T-helper 1 cell treated with Interleukin-12 subunit alpha and Interleukin-12 subunit beta and Interleukin-4 antibody, amounts not matched to agents 30 ng/mL and 1 ng/mL, for 36 hours (primary cell): ENCODE measurements at regions not wholly inside any gene's neighbourhood (a gene's known extent, or its start where the extent isn't known, plus 50 kb on each side); places are given as distances from the start of the nearest gene placed in this dataset.
"Not testable (repeated sequence)": the region's sequence is repeated elsewhere in the genome, so short reads cannot be mapped to it uniquely, and the experiment has no call there.

ENCODE experiments used
- intact Hi-C: fragments of 100-400 bp; cut with micrococcal nuclease; formaldehyde crosslinking; loops from one replicate; pipeline ENCODE4 v1.15.1; 2024

DNA sequence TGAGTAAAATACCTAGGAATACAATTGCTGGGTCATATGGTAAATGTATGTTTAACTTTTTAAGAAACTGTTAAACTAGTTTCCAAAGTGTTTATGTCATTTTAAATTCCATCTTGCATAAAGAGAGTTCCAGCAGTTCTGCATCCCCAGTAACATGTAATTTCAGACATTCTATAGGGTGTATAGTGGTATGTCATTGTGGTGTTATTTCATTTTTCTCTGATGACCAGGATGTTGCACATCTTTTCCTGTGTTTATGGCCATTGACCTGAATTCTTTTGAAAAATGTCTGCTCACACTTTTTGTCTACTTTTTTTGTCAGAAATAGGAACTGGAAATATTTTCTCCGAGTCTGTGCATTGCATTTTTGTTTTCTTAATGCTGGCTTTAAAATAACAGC is 128.9 kb downstream of the TMEM200A start:
- intact Hi-C loops, result no loop called here

DNA sequence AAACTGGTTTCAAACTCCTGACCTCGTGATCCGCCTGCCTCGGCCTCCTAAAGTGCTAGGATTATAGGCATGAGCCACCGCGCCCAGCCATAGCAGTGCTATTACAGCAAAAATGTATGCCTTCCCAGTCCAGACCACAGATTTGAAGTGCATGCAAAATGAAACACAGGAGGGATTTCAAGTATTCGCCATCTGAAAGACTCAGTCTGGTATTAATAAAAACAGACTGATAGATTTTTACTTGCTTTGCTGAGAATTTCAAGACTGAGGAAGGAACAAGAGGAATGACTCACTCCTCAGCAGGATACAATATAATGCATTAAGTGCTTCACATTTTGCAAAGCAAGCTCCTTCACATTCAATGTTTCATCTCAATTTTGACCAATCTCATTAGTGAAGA is 134.9 kb downstream of the TMEM200A start:
- intact Hi-C loops, result no loop called here

DNA sequence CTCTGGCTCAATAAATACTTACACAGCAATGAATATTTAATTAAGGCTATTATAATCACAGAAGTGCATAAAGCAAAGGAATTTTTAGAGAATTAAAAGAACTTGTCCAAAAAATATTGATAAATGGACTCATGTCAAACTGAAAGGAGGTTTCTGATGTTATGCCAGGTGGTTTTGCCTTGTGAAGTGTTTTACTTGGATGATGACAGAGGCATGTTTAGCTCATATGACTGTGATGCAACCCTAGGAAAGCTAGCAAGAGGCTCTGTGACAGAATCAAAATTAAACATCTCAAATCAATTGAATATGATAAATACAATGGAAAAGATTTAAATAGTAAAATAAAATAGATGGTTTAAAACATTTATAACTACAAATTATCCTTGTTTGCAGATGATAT is 137.3 kb downstream of the TMEM200A start:
- intact Hi-C loops, result no loop called here

DNA sequence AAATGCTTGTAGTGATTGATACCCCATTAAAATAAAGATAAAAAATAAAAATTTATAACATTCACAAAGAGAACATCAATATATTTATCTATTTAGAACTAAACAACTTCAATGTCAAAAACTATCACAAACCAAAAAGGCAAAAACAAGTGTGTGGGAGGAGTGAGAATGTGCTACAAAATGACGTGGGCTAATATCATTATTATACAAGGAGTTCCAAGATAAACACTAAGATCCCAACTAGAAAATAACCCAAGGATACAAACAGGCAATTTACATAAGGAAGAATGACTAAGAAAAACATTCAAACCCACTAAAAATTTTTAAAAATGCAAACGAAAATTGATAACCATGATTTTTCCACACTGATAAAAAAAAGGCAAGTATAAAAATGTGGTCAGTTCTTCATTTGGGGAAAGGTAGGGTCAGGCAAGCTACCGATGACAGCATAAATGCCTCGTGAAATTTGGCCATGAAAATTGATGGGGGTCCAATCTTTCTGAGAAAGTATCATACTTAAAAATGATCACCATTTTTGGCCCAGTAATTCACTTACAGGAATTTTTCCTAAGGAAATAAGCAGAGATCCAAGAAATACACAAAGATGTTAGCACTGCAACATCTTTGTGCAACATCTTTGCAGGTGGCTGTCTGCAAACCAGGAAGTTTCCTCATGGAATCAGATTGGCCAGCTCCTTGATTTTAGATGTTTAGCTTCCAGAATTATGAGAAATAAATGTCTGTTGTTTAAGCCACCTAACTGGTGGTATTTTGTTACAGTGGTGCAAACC is 140.2 kb downstream of the TMEM200A start:
- intact Hi-C loops, result no loop called here

DNA sequence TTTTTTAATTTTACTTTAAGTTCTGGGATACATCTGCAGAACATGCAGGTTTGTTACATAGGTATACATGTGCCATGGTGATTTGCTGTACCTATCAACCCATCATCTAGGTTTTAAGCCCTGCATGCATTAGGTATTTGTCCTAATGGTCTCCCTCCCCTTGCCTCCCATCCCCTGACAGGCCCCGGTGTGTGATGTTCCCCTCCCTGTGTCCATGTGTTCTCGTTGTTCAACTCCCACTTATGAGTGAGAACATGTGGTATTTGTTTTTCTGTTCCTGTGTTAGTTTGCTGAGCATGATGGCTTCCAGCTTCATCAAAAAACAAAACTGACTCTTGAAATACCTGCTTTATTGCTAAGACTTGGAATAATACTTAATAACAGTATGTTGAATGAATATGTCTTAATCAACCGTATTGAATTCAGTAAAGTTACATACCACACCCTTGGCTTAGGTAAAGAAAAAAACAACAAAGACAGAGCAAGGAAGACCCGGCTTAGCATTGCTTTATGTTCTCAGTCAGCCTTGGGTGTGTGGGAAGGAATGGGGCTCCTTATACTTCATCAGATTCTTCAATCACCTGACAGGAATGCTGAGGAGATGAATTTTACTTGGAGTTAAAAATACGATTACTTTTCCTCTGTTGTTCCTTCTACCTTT is 141.3 kb downstream of the TMEM200A start:
- intact Hi-C loops, result not testable (repeated sequence)

DNA sequence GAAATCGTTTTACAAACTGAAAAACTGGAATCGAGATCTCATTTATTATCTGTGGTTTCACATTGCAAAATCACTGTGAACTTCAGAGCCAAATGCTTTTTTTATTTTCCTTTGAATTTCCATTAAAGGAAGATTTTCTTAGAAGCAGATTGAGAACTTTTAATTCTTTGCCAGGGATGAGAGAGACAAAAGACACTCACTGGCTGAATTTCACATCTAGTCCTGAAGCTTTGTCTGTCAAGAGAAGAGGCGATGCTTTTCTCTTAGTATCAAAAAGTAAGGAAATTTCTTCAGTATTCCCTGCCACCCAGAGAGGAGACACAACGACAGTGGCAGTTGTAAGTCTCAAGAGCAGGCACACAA is 141.8 kb downstream of the TMEM200A start:
- intact Hi-C loops, result no loop called here

DNA sequence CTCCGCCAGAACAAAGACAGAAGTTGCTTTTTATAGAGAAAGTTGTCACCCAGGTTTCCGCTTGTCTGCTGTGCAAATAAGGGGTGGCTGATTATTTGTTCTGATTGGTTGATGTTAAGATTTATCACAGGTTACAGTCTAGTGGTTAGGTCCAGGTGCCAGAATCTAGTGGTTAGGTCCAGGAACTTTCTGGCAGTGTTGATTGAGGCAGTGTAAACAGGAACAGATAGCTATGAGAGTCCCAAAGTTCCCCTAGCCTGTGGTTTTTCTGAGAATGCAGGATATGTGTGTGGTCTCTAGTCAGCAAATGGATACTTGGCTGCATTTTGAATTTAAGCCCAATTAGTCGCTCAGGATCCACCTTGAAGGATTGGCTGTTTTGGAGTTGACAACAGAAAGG is 148.0 kb downstream of the TMEM200A start:
- intact Hi-C loops, result loop anchor here (1.0 to 10.0 kb wide), 15 partner anchors 23 to 1023 kb away; partner anchors contain the start of gene SAMD3

DNA sequence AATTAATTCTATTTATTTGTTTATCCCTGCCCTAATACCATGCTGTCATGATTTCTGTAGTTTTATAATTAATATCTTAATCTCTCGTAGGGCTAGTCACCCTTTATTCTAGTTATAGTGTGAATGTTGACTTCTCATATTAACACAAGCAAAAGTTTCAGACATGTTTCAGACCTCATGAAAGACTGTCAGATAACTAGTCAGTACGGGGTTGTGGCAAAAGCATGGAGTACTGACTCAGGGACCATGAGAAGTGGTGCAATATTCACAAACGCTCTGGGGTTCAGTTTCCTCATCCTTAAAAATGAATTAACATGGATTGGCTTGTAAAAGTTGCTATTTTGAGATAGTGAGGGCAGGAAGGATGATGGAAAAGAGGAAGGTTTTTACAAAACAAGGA is 148.9 kb downstream of the TMEM200A start:
- intact Hi-C loops, result loop anchor here (1.0 to 10.0 kb wide), 6 partner anchors 132 to 842 kb away; partner anchors contain the start of gene SAMD3

DNA sequence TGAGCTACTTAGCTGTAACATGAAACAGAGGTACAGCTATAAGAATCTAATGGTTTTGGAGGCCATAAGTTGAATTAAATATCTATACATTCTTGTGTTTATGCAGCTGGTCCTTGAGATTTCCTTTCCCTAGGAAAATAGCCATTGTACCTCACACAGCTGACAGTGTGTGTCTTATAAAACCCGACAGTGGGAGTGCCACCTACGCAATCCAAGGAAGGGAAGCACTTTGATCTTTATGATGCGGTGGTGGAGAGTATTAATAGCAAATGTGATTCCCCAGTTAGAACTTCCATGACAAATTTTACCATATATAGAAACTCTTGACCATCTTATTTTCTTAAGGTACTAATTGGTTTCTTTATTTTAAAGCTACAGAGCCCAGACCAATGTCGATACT is 149.5 kb downstream of the TMEM200A start:
- intact Hi-C loops, result loop anchor here (2.0 to 10.0 kb wide), 2 partner anchors 293 to 679 kb away; partner anchors contain the start of gene SAMD3

DNA sequence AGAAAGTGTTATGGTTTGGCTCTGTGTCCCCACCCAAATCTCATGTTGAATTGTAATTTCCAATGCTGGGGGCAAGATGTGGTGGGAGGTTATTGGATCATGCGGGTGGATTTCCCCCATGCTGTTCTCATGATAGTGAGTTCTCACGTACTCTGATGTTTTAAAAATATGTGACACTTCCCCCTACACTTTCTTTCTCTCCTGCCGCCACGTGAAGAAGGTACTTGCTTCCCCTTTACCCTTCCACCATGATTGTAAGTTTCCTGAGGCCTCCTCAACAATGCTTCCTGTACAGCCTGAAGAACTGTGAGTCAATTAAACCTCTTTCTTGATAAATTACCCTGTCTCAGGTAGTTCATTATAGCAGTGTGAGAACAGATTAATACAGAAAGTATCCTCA is 150.8 kb downstream of the TMEM200A start:
- intact Hi-C loops, result loop anchor here (1.0 to 10.0 kb wide), 2 partner anchors 9 to 678 kb away; no protein-coding TSS in a partner anchor

DNA sequence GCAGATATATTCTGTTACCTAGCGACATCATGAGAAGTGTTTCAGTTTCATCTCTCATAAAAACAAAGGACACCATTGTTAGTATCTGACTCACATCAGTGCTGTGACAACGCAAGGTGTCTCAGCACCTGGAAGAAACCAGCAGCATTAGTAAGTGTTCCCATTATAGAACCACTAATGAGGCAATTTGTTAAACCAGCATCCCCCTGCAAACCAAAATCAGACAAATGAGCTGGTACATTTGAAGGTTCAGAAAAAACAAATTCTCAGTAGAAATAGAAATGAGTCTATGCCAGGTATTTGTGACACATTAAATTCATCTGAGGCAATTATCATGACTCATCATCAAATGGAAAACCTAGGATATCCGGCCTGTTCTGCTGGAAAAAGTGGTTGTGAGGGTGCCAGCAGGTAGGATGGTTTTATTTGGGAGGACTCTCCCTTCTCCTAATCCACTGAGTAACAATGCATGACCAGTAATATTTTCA is 151.7 kb downstream of the TMEM200A start:
- intact Hi-C loops, result loop anchor here (1.0 to 10.0 kb wide), 2 partner anchors 8 to 677 kb away; no protein-coding TSS in a partner anchor

DNA sequence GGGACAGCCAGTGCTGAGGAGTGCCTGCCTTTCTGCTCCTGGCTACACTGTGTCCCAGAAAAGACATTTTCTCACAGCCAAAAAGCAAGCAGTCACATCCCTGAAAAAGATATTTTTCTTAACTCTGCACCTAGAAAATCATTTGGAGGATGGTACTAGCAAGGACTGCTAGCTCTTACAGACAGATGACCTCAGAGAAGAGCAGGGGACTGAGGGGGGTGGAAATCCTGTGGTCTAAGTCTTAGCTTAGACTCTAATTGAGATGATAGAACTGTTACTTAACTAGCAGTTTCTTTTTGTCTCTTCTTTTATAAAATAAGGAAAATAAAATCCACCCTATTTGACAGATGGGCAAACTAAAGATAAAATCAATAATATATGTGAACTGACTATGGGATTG is 152.8 kb downstream of the TMEM200A start:
- intact Hi-C loops, result loop anchor here (10.0 kb wide), 1 partner anchor 676 kb away; no protein-coding TSS in a partner anchor

DNA sequence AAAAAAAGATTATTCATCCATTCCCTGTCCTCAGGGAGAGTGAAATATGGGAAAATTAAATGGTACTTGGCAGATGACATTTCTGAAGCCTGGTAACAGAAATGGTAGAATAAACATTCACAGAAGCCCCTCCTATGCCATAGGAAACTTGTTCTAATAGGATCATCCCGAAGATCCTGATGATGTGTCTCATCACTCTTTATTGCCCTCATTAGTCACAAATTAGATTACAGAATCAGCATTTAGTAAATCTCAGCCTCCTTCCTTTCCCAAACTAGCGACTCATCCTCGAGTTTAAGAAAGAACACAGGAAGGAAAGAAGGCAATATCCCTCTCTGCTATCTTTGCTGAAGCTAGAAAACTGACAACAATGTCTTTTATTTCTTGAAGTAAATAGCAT is 154.4 kb downstream of the TMEM200A start:
- intact Hi-C loops, result no loop called here

DNA sequence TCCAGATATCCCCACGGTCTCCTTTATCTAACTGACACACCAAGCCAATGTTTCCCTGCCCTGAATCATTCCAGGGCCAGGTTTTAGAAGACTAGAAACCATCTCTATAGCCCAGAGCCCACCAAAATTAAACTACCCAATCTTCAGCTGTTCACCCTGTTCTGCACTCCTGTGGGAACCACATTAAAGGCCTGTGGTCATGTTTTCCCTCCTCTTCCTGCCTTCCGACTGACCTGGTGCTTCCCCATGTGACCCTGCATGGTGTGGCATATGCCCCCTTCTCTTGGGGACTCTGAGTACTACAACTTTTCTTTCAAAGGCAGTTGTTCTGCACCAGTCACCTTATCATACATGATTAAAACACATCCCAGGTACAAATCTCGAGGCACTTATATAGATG is 155.0 kb downstream of the TMEM200A start:
- intact Hi-C loops, result no loop called here

DNA sequence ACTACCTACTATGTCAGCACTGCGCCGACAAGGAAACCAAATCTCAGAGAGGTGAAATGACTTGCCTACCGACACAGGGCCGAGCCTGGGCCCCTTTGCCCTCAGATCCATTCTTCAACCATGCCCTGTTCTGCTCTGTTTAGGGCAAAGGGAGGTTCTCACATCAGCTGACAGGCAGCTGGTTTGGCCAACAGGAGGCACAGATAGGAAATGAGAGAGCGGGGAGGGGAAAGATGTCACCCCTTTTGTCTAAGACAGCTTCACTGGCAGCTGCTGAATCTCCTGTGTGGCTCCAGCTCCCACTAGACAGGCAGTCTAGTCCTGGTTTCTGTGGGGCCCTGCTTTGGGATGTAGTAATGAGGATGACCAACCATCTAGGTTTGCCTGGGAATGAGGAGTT is 158.7 kb downstream of the TMEM200A start:
- intact Hi-C loops, result no loop called here

DNA sequence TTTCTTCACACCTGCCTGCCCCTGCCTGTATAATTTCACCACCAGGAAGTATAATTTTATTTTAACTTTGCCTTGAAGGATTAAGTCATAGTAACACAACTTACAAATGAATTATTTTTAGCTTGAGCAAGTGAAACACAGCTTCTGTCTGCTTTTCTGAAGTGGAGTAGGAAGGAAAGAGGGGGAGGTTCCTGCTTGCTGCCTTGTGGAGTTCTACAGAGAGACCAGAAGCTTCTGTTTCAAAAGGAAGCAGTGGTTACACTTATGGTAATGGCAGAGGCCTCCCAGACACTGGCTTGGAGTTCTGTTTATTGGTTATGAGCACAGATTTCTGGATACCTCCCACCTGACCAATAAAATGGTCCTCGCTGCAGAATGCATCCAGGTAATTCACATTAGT is 159.6 kb downstream of the TMEM200A start:
- intact Hi-C loops, result loop anchor here (1.0 kb wide), 2 partner anchors 8 to 12 kb away; no protein-coding TSS in a partner anchor

DNA sequence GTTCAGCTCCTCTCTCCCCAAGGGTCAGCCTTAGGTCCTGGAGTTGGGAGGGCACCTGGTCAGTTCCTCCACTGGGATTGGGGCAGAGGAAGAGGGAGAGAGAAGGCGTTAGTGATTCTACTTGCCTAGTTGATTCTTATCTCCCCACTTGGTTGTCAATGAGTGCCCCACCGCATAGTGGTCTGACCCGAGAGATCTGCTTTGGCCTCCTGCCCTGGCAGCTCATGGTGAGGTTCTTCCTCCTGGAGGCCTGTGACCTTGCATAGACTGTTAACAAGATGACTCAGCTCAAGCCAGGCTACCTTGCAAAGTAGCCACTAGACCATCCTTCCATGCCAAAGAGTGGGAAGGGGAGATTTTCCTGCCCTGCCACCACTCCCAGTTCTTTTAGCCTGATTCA is 160.6 kb downstream of the TMEM200A start:
- intact Hi-C loops, result no loop called here

DNA sequence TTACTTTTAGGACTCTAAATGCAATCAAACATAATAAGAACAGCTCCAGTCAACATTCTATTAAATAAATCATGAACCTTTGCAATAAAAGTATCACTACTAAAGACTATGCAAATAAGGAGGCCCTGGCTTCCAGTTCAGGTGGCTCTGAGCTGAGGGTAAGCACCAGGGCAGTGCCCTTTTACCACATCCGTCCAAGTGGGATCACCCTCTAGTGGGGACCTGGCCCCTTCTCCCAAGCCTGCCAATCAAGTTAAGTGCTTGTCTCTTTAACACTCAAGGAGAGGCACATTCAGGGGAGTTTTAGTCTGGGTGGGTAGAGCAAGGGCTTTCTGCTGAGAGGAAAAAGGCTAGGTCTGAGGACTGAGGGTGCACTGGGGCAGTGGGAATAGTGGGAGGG is 161.4 kb downstream of the TMEM200A start:
- intact Hi-C loops, result no loop called here

DNA sequence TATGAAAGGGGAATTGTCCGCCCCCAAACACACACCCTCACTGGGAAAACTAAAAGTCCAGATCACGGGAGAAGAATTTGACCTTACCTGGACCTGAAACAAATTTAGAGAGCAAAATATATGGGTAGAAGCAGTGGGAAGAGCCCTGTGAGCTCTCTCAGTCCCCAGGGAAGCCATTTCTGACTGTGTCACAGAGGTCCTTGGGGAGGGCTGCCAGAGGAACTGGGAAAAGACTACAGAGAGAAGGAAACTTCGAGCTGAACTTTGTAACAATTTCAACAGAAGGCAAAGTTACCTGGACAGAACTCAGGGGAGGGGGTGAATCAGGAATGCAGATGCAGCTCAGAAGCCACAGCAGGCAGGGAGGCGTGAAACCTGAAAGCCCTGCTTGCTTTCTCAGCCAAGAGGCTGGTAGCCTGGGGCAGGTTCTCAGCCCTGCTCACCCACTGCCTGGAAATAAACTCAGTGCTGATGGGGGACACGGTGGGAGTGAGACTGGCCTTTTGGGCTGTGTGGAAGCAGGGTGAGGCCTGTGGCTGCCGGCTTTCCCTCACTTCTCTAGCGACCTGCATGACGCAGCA is 163.8 kb downstream of the TMEM200A start:
- intact Hi-C loops, result no loop called here

DNA sequence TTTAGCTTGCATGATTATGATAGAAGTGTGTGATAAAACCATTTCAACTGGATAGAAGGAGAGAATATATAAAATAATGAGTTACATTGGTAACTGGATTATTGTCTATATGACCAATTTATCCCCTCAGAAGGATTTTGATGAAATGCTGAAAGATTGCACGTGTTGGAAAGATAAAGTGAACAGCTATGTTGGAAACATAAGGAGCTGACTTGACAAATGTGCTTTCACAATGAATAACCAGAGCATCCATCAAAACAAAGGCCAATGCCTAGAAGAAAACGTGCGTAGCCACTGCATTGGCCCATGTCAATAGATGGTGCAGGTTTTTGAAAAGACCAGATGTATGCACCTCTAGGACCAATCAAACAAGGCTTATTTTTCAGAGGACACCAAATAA is 168.8 kb downstream of the TMEM200A start:
- intact Hi-C loops, result no loop called here

DNA sequence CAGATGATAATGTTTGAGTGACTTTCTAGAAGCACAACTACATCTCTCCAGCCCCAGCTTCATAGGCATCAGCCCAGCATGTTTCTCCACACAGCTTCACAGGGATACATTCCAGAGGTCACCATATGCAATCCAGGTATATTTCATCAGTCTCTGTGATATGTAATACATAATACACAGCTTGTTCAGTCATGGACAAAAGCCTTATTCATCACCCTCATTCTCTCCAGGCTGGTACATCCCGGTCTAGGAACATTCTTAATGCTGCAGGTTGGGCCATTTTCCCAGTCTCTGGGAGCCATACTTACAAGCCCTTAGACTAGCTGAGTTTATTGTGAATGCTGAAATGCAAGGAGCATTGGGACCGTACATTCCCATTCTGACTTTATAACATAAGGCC is 169.4 kb downstream of the TMEM200A start:
- intact Hi-C loops, result no loop called here

DNA sequence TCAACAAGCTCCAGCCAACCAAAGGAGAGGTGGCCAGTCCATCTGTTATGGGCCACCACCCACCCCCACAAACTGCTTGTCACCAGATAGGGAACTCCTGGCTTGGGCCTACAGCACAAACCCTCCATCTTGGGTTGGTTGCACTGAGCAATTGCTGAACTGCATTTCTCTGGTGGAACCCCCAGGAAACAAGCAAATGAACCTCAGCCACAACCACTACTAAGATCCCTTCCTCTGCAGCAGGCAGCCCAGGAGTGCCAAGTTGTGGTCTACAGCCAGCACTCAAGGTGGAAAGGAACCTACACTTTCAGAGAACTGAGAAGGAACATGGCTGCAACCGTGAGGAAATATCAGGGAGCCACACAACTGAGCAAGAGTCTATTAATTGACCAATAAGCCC is 171.6 kb downstream of the TMEM200A start:
- intact Hi-C loops, result loop anchor here (1.0 to 2.0 kb wide), 2 partner anchors 12 to 25 kb away; no protein-coding TSS in a partner anchor
